ENCODE measurements at regions not wholly inside any gene's neighbourhood (a gene's known extent, or its start where the extent isn't known, plus 50 kb on each side); places are given as distances from the start of the nearest gene placed in this dataset.

- Mint-ChIP-seq H3K4me1 (no peaks in the 10 kb centered on the region), H3K4me3 (no peak overlapping the region), H3K9me3 (peaks cover 23% of the 10 kb centered on the region), H3K27ac (no peak overlapping the region), H3K27me3 (ENCODE audit: low read depth) (no peaks in the 10 kb centered on the region), H3K36me3 (no peaks in the 10 kb centered on the region)
- TF ChIP-seq CTCF (IDR thresholded peaks at IDR 0.05; ENCODE audit: unreplicated experiment) = no peak
- no peak for DNase-seq (ENCODE audit: low spot score in 2 of 2, unreplicated experiment in 2 of 2)
These were observed 233.6 kb downstream of the PDHA2 start for GRCh38 chr4:96073461-96073860.

DNA sequence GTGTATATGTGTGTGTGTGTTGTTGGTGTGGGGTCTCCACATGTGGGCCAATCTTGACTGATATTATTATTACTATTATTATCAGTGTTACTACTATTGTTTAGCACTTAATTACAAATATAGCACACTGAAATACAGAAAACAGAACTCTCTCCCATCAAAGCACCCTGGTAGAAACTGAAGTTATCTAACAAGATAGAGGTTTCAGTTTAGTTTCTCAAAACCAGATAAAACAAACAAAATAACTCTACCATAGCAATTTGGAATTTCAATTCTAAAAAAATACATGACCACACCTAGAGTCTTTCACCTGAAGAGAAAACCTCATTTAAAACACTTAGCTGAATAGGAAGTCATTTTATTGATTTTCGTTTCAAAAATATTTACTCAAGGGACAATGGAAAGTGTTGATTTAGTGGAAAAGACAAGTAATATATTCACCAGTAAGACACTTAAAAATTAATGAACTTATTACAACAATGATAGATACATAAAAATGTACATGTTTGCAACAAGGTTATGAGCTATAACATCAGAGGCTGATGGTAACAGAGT lies 252.3 kb downstream of the PDHA2 start:
- TF ChIP-seq CTCF (IDR thresholded peaks at IDR 0.05; ENCODE audit: unreplicated experiment) = no peak
- H3K27ac Mint-ChIP-seq = no peak overlapping the region
- no peak for DNase-seq (ENCODE audit: low spot score in 2 of 2, unreplicated experiment in 2 of 2)
- H3K9me3 Mint-ChIP-seq = peaks cover 27% of the 10 kb centered on the region
- no peaks in the 10 kb centered on the region for H3K36me3 Mint-ChIP-seq
- no peak overlapping the region for H3K4me3 Mint-ChIP-seq
- H3K27me3 Mint-ChIP-seq (ENCODE audit: low read depth) = no peaks in the 10 kb centered on the region
- peaks cover 2% of the 10 kb centered on the region for H3K4me1 Mint-ChIP-seq

DNA sequence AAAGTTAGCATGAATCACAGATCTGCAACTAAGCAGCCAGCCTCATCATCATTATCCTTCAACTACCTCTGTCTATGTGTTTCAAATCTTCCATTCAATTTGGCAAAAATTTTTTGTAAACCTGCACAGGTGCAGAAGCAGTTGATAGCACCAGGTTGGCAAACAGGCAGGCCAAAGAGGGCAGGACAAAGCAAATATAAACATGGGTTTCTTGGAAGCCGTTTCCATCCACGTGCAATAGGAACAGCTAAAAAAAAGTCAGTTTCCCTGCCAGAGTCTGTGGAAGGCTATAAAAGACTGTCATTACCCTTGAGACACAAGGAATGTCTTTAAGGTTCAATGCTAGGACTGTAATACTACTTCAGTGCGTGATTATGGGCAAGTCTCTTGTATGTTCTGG lies 253.2 kb downstream of the PDHA2 start:
- no peak for DNase-seq (ENCODE audit: low spot score in 2 of 2, unreplicated experiment in 2 of 2)
- Mint-ChIP-seq H3K9me3 (peaks cover 29% of the 10 kb centered on the region), H3K4me1 (peaks cover 2% of the 10 kb centered on the region), H3K27ac (no peak overlapping the region), H3K36me3 (peaks cover 2% of the 10 kb centered on the region), H3K4me3 (no peak overlapping the region), H3K27me3 (ENCODE audit: low read depth) (no peaks in the 10 kb centered on the region)
- no peak for TF ChIP-seq CTCF (IDR thresholded peaks at IDR 0.05; ENCODE audit: unreplicated experiment)

- no peak for DNase-seq (ENCODE audit: low spot score in 2 of 2, unreplicated experiment in 2 of 2)
- Mint-ChIP-seq H3K9me3 (peaks cover 28% of the 10 kb centered on the region), H3K27ac (no peak overlapping the region), H3K4me3 (no peak overlapping the region), H3K27me3 (ENCODE audit: low read depth) (no peaks in the 10 kb centered on the region), H3K36me3 (peaks cover 2% of the 10 kb centered on the region), H3K4me1 (peaks cover 2% of the 10 kb centered on the region)
- TF ChIP-seq CTCF (IDR thresholded peaks at IDR 0.05; ENCODE audit: unreplicated experiment) = no peak
These were observed 253.7 kb downstream of the PDHA2 start for GRCh38 chr4:96093563-96093962.

DNA sequence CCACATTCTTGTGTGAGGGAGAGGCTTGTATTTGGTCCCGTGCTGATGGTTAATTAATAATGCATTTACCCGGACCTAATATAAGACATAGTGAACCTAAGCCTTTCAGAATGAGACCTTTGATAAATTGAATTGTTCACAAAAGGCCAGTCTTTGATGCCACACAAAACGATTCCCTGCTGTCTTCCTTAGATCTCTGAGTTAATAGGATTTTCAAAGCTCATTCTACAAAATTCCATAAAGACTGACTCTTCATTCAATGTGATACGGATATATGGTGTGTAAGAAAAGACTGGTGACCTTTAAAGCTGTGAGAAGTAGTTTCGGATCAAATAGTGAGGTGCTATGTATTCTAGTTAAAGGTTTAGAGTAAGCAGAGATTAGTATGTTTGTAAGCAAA lies 254.3 kb downstream of the PDHA2 start:
- Mint-ChIP-seq H3K4me1 (peaks cover 2% of the 10 kb centered on the region), H3K9me3 (peaks cover 22% of the 10 kb centered on the region), H3K4me3 (no peak overlapping the region), H3K27me3 (ENCODE audit: low read depth) (no peaks in the 10 kb centered on the region), H3K27ac (no peak overlapping the region), H3K36me3 (peaks cover 2% of the 10 kb centered on the region)
- TF ChIP-seq CTCF (IDR thresholded peaks at IDR 0.05; ENCODE audit: unreplicated experiment) = no peak
- DNase-seq (ENCODE audit: low spot score in 2 of 2, unreplicated experiment in 2 of 2) = no peak

Measured in mesothelial cell of epicardium (in vitro differentiated cells).